HG03354 (cell line): ENCODE measurements at regions not wholly inside any gene's neighbourhood (a gene's known extent, or its start where the extent isn't known, plus 50 kb on each side); places are given as distances from the start of the nearest gene placed in this dataset.
"Not testable (repeated sequence)": the region's sequence is repeated elsewhere in the genome, so short reads cannot be mapped to it uniquely, and the experiment has no call there.

ENCODE experiments used
- ATAC-seq: cut with Tn5 transposase; IDR thresholded peaks from one replicate; pipeline ENCODE4 v1.9.1; 2021; ENCODE audit warnings: mild to moderate bottlenecking; ENCODE audit not compliant: unreplicated experiment, poor library complexity, severe bottlenecking

GRCh38 chr4:72205298-72205697 is 173.5 kb downstream of the NPFFR2 start:
- ATAC-seq: no peak

GRCh38 chr4:72205831-72206230 is 174.0 kb downstream of the NPFFR2 start:
- ATAC-seq: no peak

- ATAC-seq: no peak
Observed at GRCh38 chr4:72207196-72207595, 175.4 kb downstream of the NPFFR2 start.

- no peak for ATAC-seq
Observed at GRCh38 chr4:72208421-72209075, 176.7 kb downstream of the NPFFR2 start.

GRCh38 chr4:72209600-72209999 is 177.8 kb downstream of the NPFFR2 start:
- ATAC-seq: peak; percentile 55

- not testable (repeated sequence) for ATAC-seq
Observed at GRCh38 chr4:72213763-72214162, 182.0 kb downstream of the NPFFR2 start.

GRCh38 chr4:72215198-72215597 is 183.4 kb downstream of the NPFFR2 start:
- ATAC-seq: no peak

- ATAC-seq: no peak
Observed at GRCh38 chr4:72216539-72217277, 184.9 kb downstream of the NPFFR2 start.

- no peak for ATAC-seq
Observed at GRCh38 chr4:72218953-72219352, 187.2 kb downstream of the NPFFR2 start.
